HG02840 (cell line): ENCODE measurements at regions not wholly inside any gene's neighbourhood (a gene's known extent, or its start where the extent isn't known, plus 50 kb on each side); places are given as distances from the start of the nearest gene placed in this dataset.

Experiments
- ATAC-seq: cut with Tn5 transposase; IDR thresholded peaks from one replicate; pipeline ENCODE4 v1.9.1; 2021; ENCODE audit warnings: mild to moderate bottlenecking, moderate library complexity, moderate number of reproducible peaks; ENCODE audit not compliant: unreplicated experiment, low FRiP score

- no peak for ATAC-seq
Measured at GRCh38 chr9:16153221-16153620, 600.4 kb downstream of the CCDC171 start.

- ATAC-seq = no peak
Measured at GRCh38 chr9:16153741-16154140, 600.9 kb downstream of the CCDC171 start.

GRCh38 chr9:16154521-16155078 is 601.8 kb downstream of the CCDC171 start:
- ATAC-seq = no peak

- ATAC-seq = no peak
Measured at GRCh38 chr9:16155878-16156277, 603.0 kb downstream of the CCDC171 start.

GRCh38 chr9:16157216-16157615 is 604.4 kb downstream of the CCDC171 start:
- ATAC-seq = no peak

GRCh38 chr9:16157651-16158050 is 604.8 kb downstream of the CCDC171 start:
- no peak for ATAC-seq

GRCh38 chr9:16158093-16158492 is 605.2 kb downstream of the CCDC171 start:
- no peak for ATAC-seq

- ATAC-seq = no peak
Measured at GRCh38 chr9:16161483-16161882, 608.6 kb downstream of the CCDC171 start.

- ATAC-seq = no peak
Measured at GRCh38 chr9:16170119-16170518, 617.3 kb downstream of the CCDC171 start.

- no peak for ATAC-seq
Measured at GRCh38 chr9:16171911-16172310, 619.1 kb downstream of the CCDC171 start.

- ATAC-seq = no peak
Measured at GRCh38 chr9:16172796-16173195, 620.0 kb downstream of the CCDC171 start.

GRCh38 chr9:16174915-16175314 is 622.1 kb downstream of the CCDC171 start:
- ATAC-seq = no peak

GRCh38 chr9:16175461-16175860 is 622.6 kb downstream of the CCDC171 start:
- no peak for ATAC-seq

GRCh38 chr9:16178294-16178693 is 625.5 kb downstream of the CCDC171 start:
- no peak for ATAC-seq

GRCh38 chr9:16179566-16179965 is 626.7 kb downstream of the CCDC171 start:
- no peak for ATAC-seq

GRCh38 chr9:16180091-16180490 is 627.2 kb downstream of the CCDC171 start:
- no peak for ATAC-seq

GRCh38 chr9:16180546-16180945 is 627.7 kb downstream of the CCDC171 start:
- ATAC-seq = no peak

- no peak for ATAC-seq
Measured at GRCh38 chr9:16181539-16181938, 628.7 kb downstream of the CCDC171 start.

- ATAC-seq = no peak
Measured at GRCh38 chr9:16182784-16183183, 629.9 kb downstream of the CCDC171 start.

- ATAC-seq = no peak
Measured at GRCh38 chr9:16184964-16185646, 632.3 kb downstream of the CCDC171 start.

GRCh38 chr9:16191191-16191590 is 638.3 kb downstream of the CCDC171 start:
- ATAC-seq = no peak

GRCh38 chr9:16191691-16192402 is 639.0 kb downstream of the CCDC171 start:
- ATAC-seq = no peak
